ENCODE measurements at regions not wholly inside any gene's neighbourhood (a gene's known extent, or its start where the extent isn't known, plus 50 kb on each side); places are given as distances from the start of the nearest gene placed in this dataset.

- no peak for TF ChIP-seq CTCF (IDR thresholded peaks at IDR 0.05)
- no peak for TF ChIP-seq POLR2A (IDR thresholded peaks at IDR 0.05)
These were observed 52.6 kb upstream of the RNU6ATAC start for GRCh38 chr9:134216961-134217360.
